ENCODE measurements at regions not wholly inside any gene's neighbourhood (a gene's known extent, or its start where the extent isn't known, plus 50 kb on each side); places are given as distances from the start of the nearest gene placed in this dataset.
"Not testable (repeated sequence)": the region's sequence is repeated elsewhere in the genome, so short reads cannot be mapped to it uniquely, and the experiment has no call there.

DNA sequence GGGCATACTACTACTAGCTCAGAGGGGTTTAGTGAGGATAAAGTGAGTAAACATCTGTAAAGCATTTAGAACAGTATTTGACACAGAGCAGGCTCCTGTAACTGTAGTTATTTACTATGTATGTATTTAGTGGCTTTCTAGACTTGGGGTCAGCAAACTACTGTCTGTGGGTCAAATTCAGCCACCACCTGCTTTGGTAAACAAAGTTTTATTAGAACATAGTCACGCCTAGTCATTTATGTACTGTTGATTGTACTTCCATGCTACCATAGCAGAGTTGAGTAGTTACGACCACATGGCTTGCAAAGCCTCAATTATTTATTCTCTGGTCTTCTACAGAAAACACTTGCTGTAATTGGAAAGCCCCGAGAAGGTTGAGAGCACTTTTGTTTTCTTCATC is 248.5 kb upstream of the PLPP4 start:
- DNase-seq: no peak

- DNase-seq: no peak
These were observed 247.8 kb upstream of the PLPP4 start for GRCh38 chr10:120209124-120209762.

- DNase-seq: no peak
These were observed 244.8 kb upstream of the PLPP4 start for GRCh38 chr10:120212275-120212674.

DNA sequence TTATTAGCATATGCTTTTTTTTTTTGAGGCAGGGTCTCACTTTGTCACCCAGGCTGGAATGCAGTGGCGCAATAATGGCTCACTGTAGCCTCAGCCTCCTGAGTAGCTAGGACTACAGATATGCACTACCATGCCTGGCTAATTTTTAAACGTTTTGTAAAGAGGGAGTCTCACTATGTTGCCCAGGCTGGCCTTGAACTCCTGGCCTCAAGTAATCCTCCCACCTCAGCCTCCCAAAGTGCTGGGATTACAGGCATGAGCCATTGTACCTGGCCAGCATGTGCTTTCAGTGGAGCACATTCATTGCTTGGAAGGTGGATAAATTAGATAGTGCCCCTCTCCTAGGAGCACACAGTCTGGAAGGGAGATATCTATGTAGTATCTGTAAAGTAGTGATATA is 243.7 kb upstream of the PLPP4 start:
- not testable (repeated sequence) for DNase-seq

DNA sequence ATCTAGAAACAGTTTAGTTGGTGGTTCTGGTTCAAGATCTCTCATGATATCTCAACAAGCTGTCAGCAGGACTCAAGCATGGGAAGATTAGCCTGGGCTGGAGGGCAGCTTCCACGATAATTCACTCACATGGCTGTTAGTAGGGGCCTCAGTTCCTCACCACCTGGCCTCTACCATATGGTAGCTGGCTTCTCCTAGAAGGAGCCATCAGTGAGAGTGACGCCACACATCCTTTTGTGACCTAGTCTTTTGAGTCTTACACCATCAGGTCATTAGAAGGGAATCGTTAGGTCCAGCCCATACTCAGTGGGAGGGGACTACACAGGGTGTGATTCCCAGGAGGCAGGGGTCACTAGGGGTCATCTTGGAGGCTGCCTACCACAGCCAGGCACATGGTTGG is 239.3 kb upstream of the PLPP4 start:
- no peak for DNase-seq

DNA sequence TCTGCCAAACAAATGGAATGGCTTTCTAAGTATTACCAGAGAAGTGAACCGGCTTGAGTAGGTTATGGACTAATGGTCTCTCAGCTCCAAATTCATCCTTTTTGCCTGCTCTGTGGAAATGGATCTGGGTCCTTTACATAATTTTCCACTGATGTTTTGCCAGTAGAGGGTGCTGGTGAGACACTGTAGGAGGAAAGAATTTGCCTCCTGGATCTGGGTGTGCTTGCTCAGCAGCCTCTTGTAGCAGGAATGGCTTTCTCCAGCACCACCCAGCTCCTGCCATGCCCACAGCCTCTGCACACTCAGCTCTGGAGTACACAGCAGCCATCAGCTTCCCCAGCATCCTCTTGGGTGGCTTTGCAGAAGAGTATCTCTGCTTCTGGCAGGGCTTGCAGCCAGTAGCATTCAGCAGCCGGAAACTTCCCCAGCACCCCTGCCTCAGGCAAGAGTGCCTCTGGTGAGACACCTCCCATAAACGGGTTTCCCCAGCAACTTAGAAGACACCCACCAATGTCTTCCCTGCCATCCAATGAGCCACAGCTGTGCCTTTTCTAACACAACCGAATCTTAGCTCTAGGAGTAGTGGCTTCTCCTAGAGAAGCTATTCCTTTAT is 235.0 kb upstream of the PLPP4 start:
- DNase-seq: peak; percentile 13

DNA sequence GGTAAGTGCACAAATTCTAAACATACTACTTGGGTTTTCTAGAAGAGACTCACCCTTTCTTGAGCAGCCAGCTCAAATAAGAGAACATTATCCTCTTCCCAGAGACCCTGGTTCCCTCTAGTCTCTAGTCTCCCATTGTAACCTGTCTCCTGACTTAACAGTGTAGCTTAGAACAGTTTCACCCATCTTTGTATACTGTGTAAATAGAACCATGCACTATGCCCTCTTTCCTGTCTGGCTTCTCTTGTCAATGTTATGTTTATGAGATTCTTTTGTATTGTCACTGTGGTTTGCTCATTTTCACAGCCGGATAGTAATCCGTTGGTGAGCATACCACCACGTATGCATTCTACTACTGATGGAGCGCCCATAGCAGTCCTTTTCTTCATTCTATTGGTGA is 227.4 kb upstream of the PLPP4 start:
- no peak for DNase-seq

GRCh38 chr10:120239695-120240094 is 217.3 kb upstream of the PLPP4 start:
- DNase-seq: not testable (repeated sequence)

DNA sequence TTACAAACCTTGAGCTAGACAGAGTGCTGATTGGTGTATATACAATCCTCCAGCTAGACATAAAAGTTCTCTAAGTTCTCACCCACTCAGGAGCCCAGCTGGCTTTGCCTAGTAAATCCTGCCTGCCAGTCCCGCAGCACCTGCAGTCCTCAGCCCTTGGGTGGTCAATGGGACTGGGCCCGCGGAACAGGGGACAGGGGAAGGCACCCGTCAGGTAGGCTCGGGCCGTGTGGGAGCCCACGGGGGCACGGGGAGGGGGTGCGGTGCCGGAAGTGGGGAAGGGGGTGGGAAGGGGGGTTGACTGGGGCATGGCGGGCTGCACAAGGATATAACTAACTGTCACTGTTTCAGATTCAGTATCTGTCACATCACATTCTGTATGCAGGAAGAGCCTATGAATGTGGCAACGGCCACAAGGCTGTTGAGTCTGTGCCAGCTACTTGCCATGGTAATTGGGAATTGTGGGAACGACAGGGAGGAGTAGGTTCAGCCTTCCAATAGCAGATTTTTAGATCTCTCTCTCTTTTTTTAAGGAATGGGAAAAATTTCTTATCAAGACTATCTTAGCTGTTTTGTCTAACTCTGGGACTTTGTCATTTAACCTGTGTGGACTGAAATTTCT is 205.1 kb upstream of the PLPP4 start:
- no peak for DNase-seq

GRCh38 chr10:120253131-120253530 is 203.9 kb upstream of the PLPP4 start:
- no peak for DNase-seq

DNA sequence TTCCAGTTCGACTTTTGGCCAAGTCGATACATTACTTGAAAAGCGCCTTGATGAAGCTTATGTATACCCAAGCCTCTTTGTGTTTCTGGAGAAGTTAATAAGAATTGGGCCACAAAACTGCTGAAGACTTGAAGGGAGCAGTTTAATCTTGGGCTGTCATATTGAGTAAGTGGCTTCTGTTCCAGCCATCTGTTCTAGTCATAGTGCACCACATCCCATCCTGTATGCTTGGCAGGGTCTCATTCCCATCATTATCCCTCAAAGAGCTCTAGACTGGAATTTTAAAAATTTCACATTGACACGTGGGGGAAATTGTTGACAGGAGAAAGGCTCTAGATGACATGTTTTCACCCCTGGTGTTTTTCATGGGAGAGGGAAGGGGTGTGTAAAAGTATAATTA is 196.6 kb upstream of the PLPP4 start:
- no peak for DNase-seq

DNA sequence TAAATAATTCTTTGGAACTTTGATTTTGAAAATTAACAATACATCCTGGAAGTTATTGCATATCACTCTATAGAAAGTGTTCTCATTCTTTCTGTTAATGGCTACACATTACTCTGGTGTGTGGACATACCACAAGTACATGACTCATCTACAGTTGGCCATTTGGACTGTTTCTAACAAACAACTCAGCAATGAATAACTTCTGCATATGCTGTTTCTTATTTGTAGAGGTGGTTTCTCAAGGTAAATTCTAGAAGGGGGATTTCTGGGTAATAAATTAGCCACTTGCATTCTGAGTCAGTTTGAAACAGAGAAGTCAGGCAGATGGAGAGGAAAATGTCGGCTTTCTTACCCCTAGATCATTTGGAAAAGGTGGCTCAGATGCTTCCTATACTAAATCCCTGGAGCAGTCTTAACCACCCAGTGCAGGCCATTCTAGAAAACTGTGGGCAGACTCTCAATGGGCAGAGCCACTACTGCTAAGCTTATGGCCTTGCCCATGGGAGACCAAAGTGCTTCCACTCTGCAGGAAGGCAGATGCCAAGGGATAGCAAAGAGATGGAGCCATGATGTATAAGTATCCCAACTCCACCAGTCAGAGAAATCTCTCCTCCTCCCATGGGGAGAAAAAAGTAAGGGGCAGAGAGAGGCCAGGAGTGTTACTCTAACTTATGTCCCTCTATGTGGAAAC is 194.0 kb upstream of the PLPP4 start:
- DNase-seq: no peak

DNA sequence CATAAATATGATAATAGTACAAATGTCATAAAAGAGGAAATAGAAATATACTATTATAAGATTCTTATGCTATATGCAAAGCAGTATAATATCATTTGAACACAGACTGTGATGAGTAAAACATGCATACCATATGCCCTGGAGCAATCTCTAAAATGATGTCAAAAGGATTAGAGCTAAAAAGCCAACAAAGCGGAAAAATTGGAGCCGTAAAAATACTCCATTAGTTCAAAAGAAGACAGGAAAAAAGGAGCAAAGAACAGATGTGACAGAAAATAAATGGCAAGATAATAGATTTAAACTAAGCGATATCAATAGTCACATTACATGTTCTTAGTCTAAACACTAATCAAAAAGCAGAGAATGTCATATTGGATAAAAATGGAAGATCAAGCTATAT is 191.0 kb upstream of the PLPP4 start:
- DNase-seq: no peak

GRCh38 chr10:120270906-120271305 is 186.1 kb upstream of the PLPP4 start:
- DNase-seq: no peak

- DNase-seq: no peak
These were observed 185.3 kb upstream of the PLPP4 start for GRCh38 chr10:120271696-120272095.

- no peak for DNase-seq
These were observed 184.7 kb upstream of the PLPP4 start for GRCh38 chr10:120272350-120272749.

DNA sequence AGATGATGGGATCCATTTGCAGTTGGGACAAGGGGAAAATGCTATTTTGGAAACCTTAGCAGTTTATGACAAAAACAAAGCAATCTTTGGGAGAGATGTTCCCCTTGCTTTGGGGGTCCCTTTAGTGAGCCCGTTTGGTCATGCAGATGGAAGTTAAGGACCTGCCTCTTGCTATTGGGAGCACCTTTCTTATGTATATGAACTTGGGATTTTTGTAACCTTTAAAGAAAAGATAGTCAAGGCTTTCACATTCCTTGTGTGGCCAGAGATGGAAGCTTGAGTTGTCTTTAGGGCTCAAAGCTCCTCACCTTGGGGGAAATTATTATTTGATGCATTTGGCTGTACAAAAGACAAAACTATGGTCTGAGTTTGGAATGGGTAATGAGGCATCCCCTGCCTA is 179.0 kb upstream of the PLPP4 start:
- DNase-seq: no peak

- no peak for DNase-seq
These were observed 177.8 kb upstream of the PLPP4 start for GRCh38 chr10:120279196-120279595.

DNA sequence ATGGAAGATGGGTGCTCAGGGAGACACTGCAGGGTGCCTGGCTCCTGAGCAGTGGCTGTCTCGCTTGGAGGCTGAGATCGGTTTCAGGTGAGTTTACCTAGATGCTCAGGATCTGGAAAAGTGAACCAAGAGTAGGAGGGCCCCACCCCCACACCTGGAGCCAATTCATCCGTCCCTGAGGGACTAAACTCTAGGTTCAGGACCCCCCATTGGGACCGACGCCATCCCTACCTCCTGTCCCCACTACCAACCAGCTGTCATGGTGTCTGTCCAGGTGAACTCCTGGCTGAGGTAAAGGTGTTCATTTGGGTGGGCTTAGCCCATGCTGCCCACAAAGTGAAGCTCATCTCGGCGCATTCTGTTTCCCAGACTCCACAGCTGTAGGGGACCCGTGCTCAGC is 174.6 kb upstream of the PLPP4 start:
- DNase-seq: no peak

DNA sequence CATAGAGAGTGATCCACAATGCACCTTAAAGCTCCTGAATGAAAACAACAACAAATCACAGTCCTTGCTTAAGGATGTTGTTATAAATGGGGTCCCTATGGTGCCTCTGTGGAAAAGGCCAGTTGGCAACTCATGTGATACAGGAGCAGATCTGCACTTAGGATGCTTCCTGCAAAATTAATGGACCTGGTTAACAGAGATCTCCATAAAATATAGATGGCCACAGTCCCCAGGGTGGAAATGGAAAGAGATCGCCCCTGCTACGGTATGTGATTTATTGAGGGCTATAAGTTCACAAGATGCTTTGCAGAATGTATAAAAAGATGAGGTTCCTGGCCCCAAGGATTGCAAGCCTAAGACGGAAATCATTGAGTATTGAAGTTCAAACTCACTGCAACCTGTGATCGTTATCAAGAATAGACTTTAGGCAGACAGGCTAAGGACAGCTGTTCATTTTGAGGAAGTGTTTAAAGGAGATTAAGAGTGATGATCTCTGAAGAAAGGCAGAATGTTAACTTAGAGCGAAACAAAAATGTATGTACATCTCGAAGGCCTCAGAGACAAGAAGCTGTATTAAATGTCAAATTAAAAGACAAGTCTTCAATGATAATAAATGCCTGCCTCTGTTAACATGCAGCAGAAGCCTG is 174.1 kb upstream of the PLPP4 start:
- DNase-seq: no peak

DNA sequence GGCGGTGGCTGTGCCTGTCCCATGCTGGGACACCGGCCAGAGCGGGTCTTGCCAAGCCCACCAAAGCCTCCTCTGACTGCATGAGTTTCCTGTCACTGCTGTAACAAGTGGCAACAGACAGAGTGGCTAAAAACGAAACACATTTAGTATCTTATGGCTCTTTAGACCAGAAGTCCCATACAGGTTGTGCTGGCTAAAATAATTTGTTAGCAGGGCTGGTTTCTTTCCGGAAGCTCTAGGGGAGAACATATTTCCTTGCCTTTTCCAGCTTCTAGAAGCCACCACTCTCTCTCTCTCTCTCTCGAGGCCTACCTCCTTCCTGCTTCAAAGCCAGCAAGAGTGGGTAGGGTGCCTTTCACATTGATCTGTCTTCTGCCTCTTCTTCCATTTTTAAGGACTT is 171.6 kb upstream of the PLPP4 start:
- no peak for DNase-seq

DNA sequence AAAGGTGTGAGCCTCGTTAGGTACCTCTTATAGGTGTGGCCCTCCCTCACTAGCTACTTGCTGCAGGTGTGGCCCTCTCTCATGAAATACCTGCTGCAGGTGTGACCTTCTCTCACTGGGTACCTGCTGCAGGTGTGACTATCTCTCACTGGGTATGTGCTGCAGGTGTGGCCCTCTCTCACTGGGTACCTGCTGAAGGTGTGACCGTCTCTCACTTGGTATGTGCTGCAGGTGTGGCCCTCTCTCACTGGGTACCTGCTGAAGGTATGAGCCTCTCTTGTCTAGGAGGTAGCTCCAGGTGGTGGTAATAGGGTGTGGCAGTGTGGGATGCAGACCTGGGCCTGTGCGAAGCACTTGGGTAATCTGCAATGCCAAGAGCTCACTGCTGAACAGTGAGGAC is 170.7 kb upstream of the PLPP4 start:
- no peak for DNase-seq

- no peak for DNase-seq
These were observed 156.5 kb upstream of the PLPP4 start for GRCh38 chr10:120300513-120300912.

GRCh38 chr10:120308589-120308988 is 148.4 kb upstream of the PLPP4 start:
- no peak for DNase-seq

Data from NCI-H2171 (cell line).